Osteoblast (primary cell): ENCODE measurements at regions not wholly inside any gene's neighbourhood (a gene's known extent, or its start where the extent isn't known, plus 50 kb on each side); places are given as distances from the start of the nearest gene placed in this dataset.
A peak's percentile ranks its signal among the peaks of the same experiment; 100 is the strongest.

Source experiments
- DNase-seq: peaks from one replicate; pipeline ENCODE4 v3.0.0; 2011; ENCODE audit warnings: low spot score, mixed read lengths; ENCODE audit not compliant: insufficient read length; ENCODE audit errors: missing footprints
- H2AFZ ChIP-seq: 2 replicates; pipeline ENCODE4 v1.6.0; 2011; ENCODE audit warnings: mild to moderate bottlenecking, low read length
- H3K27ac ChIP-seq: 2 replicates; pipeline ENCODE4 v1.5.1; 2011; ENCODE audit warnings: mild to moderate bottlenecking, low read depth, low read length, moderate library complexity
- H3K27me3 ChIP-seq: 2 replicates; pipeline ENCODE4 v1.6.0; 2012; ENCODE audit warnings: mild to moderate bottlenecking, control low read depth, inconsistent platforms, low read length, moderate library complexity; ENCODE audit not compliant: insufficient read depth
- H3K36me3 ChIP-seq: 2 replicates; pipeline ENCODE4 v1.5.1; 2011; ENCODE audit warnings: mild to moderate bottlenecking, low read length, control low read depth, moderate library complexity; ENCODE audit not compliant: insufficient read depth
- H3K4me1 ChIP-seq: 2 replicates; pipeline ENCODE4 v1.5.1; 2011; ENCODE audit warnings: mild to moderate bottlenecking, low read length, control low read depth, moderate library complexity; ENCODE audit not compliant: insufficient read depth
- H3K4me2 ChIP-seq: 2 replicates; pipeline ENCODE4 v1.6.0; 2011; ENCODE audit warnings: mild to moderate bottlenecking, low read length; ENCODE audit not compliant: insufficient read depth
- H3K4me3 ChIP-seq: fragments of 200-600 bp; sonication (generic); 3 replicates; pipeline ENCODE4 v1.5.1; 2012; ENCODE audit warnings: mild to moderate bottlenecking, low read length, inconsistent platforms; ENCODE audit not compliant: insufficient read depth
- H3K79me2 ChIP-seq: 2 replicates; pipeline ENCODE4 v1.6.0; 2012; ENCODE audit warnings: mild to moderate bottlenecking, low read length, control low read depth, inconsistent platforms; ENCODE audit not compliant: insufficient read depth
- H3K9me3 ChIP-seq: 2 replicates; pipeline ENCODE4 v1.5.1; 2011; ENCODE audit warnings: low read depth, low read length, control low read depth
- H4K20me1 ChIP-seq: 2 replicates; pipeline ENCODE4 v1.6.0; 2012; ENCODE audit warnings: mild to moderate bottlenecking, low read length, control low read depth; ENCODE audit not compliant: insufficient read depth
- TF ChIP-seq, protein P1 (sequence below): IDR thresholded peaks from 2 replicates; pipeline ENCODE4 v1.5.1; 2011; ENCODE audit warnings: mild to moderate bottlenecking, low read depth, low read length, moderate library complexity; ENCODE audit errors: extremely low read depth

DNA sequence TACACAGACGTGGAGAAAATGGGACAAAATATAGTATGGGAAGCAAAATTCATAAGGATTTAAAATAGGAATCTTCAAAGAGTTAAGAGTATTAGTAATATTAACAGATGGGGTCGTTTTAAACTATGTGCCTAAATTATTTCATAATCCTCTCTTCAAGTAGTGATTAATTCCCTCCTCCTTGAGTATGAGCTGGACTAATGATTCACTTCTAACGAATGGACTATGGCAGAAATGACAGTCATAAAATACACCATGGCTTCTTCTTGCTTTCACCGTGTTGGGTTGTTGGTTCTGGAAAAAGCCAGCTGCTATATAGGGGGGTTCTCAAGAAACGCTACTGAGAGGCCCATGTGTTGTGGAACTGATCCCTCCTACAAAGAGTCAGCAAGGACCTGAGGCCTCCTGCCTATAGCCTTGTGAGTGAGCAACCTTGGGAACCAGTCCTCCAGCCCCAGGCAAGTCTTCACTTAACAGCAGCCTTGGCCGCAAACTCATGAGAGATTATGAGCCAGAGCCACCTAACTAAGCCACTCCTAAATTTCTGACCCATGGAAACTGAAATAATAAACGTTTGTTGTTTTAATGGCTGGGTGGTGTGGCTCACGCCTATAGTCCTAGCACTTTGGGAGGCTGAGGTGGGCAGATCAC is 64.8 kb upstream of the ABHD2 start:
- Histone ChIP-seq H4K20me1 (no peaks in the 10 kb centered on the region), H2AFZ (peak overlapping the region; percentile 55), H3K4me2 (no peak overlapping the region), H3K27me3 (no peaks in the 10 kb centered on the region), H3K79me2 (no peaks in the 10 kb centered on the region), H3K27ac (peak overlapping the region; percentile 49), H3K9me3 (no peaks in the 10 kb centered on the region), H3K4me1 (peaks cover 31% of the 10 kb centered on the region), H3K4me3 (no peak overlapping the region), H3K36me3 (no peaks in the 10 kb centered on the region)
- TF ChIP-seq, protein P1, sequence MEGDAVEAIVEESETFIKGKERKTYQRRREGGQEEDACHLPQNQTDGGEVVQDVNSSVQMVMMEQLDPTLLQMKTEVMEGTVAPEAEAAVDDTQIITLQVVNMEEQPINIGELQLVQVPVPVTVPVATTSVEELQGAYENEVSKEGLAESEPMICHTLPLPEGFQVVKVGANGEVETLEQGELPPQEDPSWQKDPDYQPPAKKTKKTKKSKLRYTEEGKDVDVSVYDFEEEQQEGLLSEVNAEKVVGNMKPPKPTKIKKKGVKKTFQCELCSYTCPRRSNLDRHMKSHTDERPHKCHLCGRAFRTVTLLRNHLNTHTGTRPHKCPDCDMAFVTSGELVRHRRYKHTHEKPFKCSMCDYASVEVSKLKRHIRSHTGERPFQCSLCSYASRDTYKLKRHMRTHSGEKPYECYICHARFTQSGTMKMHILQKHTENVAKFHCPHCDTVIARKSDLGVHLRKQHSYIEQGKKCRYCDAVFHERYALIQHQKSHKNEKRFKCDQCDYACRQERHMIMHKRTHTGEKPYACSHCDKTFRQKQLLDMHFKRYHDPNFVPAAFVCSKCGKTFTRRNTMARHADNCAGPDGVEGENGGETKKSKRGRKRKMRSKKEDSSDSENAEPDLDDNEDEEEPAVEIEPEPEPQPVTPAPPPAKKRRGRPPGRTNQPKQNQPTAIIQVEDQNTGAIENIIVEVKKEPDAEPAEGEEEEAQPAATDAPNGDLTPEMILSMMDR, result no peak
- DNase-seq, result no peak

DNA sequence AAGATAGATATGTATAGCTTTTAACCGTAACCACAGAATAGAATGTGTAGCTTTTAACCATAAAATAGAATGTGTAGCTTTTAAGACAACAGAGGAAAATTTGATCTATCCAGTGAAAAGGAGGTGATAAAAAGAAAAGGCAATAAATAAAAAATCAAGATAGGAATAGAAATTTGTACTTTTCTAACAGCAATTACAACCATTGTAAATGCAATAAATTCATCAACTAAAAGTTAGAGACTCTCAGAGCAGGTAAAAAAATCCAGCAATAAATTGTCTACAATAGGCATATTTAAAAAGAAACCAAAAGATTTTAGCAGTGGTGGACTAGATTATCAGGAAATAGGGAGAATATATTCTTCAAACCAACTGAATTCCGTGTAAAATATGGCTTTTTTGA is 63.8 kb upstream of the ABHD2 start:
- Histone ChIP-seq H3K27me3 (no peaks in the 10 kb centered on the region), H3K36me3 (no peaks in the 10 kb centered on the region), H3K4me2 (no peak overlapping the region), H3K27ac (no peak overlapping the region), H2AFZ (no peak overlapping the region), H4K20me1 (no peaks in the 10 kb centered on the region), H3K79me2 (no peaks in the 10 kb centered on the region), H3K9me3 (no peaks in the 10 kb centered on the region), H3K4me3 (no peak overlapping the region), H3K4me1 (peaks cover 29% of the 10 kb centered on the region)
- TF ChIP-seq, protein P1, result no peak
- DNase-seq, result no peak

DNA sequence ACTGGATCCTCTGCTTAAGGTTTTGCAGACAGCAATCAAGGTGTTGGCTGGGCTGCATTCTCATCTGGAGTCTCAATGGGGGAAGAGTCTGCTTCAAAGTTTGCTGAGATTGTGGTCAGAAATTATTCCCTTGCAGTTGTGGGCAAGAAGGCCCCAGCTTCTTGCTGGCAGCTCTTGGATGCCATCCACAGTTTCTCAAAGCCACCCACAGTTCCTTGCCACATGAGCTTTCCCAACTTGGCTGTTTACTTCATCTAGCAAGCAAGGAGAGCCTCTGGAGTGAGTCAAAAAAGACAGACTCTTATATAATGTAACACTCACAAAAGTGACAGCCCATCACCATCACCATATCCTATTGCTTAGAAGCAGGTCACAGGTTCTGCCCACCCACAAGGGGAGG is 62.1 kb upstream of the ABHD2 start:
- no peaks in the 10 kb centered on the region for H3K27me3 ChIP-seq
- H3K9me3 ChIP-seq, result no peaks in the 10 kb centered on the region
- no peak overlapping the region for H2AFZ ChIP-seq
- TF ChIP-seq, protein P1, result no peak
- no peak overlapping the region for H3K4me3 ChIP-seq
- H3K4me1 ChIP-seq, result peaks cover 22% of the 10 kb centered on the region
- no peak for DNase-seq
- no peak overlapping the region for H3K4me2 ChIP-seq
- no peaks in the 10 kb centered on the region for H3K36me3 ChIP-seq
- H3K79me2 ChIP-seq, result no peaks in the 10 kb centered on the region
- H3K27ac ChIP-seq, result no peak overlapping the region
- H4K20me1 ChIP-seq, result no peaks in the 10 kb centered on the region

DNA sequence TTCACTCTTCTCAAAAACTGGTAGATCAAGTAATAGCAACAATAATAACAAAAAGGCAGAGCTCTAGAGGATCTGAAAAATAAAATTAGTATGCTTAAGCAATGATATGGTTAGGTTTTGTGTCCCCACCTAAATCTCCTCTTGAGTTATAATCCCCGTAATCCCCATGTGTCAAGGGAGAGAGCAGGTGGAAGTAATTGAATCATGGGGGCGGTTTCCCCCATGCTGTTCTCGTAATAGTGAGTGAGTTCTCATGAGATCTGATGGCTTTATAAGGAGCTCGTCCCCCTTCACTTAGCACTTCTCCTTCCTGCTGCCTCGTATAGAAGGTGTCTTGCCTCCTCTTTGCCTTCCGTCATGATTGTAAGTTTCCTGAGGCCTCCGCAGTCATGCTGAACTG is 60.2 kb upstream of the ABHD2 start:
- TF ChIP-seq, protein P1, result no peak

More for the DNA sequence above, 60.2 kb upstream of the ABHD2 start:
- Histone ChIP-seq H3K9me3 (no peaks in the 10 kb centered on the region), H3K4me2 (no peak overlapping the region), H3K36me3 (no peaks in the 10 kb centered on the region), H3K79me2 (no peaks in the 10 kb centered on the region), H2AFZ (no peak overlapping the region), H3K27ac (no peak overlapping the region), H3K4me1 (peaks cover 6% of the 10 kb centered on the region), H3K4me3 (no peak overlapping the region), H3K27me3 (no peaks in the 10 kb centered on the region), H4K20me1 (no peaks in the 10 kb centered on the region)
- no peak for DNase-seq
